Omental fat pad (tissue), 3 donors: ENCODE measurements at regions not wholly inside any gene's neighbourhood (a gene's known extent, or its start where the extent isn't known, plus 50 kb on each side); places are given as distances from the start of the nearest gene placed in this dataset. TPM values are rescaled to one million over a fixed set of nuclear protein-coding genes. Genes with fewer than 3 reads are reported as not detected.

Experiments used
- ATAC-seq: fragments of 150-250 bp; one replicate; pipeline ENCODE4 v1.9.1; 2016; ENCODE audit warnings: mild to moderate bottlenecking, moderate library complexity; ENCODE audit not compliant: low FRiP score
- DNase-seq: peaks from one replicate; pipeline ENCODE4 v3.0.0-alpha.2; 2019; ENCODE audit warnings: low spot score
- small RNA-seq: library from RNA; depleted of rRNA; stranded (forward); fragments of <200 nt; gene quantifications from one replicate; pipeline ENCODE3, GENCODE V24; 2016
- TF ChIP-seq, protein P1 (sequence below), 3 donors: fragments of 450-650 bp; IDR thresholded peaks; one replicate each; pipeline ENCODE4 v1.5.1; 2016 to 2017; ENCODE audit warnings: antibody characterized with exemption in 3 of 3, mild to moderate bottlenecking in 3 of 3, moderate library complexity in 2 of 3

DNA sequence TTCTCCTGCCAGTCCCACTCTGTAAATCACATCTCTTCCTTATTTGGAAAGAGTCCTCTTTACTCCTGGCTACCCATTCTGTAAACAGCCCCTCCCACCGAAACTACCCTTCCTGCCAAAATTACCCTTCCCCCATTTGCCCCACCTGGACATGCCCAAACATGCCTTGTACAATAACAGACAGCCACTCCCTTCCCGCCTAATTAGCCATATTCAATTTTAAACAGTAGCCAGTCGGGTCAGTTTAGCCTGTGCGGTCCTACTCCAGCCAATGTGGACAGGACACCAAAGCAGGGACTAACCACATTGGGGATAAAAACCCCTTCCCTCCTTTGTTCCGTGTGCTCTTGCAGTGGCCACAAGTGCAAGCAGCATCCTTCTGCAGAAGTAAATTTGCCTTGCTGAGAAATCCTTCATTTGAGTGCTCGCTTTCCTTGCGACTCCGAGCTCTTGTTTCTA, 56.3 kb upstream of the MAP10 start:
- DNase-seq (no peak), ATAC-seq (no peak)
- TF ChIP-seq, protein P1, sequence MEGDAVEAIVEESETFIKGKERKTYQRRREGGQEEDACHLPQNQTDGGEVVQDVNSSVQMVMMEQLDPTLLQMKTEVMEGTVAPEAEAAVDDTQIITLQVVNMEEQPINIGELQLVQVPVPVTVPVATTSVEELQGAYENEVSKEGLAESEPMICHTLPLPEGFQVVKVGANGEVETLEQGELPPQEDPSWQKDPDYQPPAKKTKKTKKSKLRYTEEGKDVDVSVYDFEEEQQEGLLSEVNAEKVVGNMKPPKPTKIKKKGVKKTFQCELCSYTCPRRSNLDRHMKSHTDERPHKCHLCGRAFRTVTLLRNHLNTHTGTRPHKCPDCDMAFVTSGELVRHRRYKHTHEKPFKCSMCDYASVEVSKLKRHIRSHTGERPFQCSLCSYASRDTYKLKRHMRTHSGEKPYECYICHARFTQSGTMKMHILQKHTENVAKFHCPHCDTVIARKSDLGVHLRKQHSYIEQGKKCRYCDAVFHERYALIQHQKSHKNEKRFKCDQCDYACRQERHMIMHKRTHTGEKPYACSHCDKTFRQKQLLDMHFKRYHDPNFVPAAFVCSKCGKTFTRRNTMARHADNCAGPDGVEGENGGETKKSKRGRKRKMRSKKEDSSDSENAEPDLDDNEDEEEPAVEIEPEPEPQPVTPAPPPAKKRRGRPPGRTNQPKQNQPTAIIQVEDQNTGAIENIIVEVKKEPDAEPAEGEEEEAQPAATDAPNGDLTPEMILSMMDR (IDR thresholded peaks at IDR 0.05): no peak

DNA sequence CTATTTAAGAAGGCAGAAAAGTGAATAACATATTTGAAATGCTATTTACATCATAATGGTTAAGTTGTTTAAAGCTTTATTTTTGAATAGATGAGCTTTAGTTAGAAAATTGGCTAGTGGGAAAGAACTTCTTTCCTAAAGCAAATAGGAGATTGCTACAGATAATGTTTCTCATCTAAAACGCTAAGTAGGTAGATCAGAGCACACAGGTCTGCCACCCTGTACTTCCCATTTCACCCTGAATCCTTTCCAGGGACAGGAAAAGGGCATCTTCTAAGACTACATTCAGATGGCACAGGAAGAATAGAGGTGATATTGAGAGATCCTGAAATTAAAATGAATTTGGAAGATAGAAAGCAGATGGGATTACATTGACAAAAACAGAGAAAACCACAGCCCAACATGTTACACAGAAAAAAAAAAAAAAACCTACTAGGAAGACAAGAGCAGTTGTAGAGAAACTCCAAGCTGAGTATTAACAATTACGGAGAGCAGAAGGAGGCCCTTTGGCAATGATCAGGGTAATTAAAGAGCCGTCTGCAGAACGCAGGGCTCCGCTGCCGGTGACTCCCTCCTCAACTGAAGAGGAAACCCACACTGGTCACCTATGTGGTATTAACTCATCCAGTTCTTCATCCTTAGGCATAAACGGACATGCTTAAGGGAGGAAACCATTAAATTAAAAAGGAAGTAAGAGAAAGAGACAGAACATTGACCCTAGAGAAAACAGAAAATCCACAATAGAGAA, 53.6 kb upstream of the MAP10 start:
- DNase-seq: no peak
- TF ChIP-seq, protein P1 (IDR thresholded peaks at IDR 0.05): no peak
- no peak for ATAC-seq

DNA sequence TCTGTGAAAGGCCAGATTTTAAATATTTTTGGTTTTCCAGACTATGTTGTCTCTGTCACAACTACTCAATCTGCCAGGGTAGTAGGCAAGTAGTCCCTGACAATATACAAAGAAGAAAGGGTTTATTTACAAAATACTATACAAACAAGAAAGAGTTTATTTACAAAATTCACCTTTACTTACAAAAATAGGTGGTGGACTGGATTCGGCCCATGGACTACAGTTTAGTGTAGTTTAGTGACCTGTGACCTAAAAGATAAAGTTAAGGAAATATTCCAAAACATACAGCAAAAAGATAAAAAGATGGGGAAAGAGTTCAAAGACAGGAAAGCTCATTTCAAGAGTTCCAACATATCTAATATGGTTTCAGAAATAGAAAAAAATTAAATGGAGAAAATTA, 52.9 kb upstream of the MAP10 start:
- TF ChIP-seq, protein P1 (IDR thresholded peaks at IDR 0.05): no peak
- DNase-seq (no peak), ATAC-seq (no peak)

DNA sequence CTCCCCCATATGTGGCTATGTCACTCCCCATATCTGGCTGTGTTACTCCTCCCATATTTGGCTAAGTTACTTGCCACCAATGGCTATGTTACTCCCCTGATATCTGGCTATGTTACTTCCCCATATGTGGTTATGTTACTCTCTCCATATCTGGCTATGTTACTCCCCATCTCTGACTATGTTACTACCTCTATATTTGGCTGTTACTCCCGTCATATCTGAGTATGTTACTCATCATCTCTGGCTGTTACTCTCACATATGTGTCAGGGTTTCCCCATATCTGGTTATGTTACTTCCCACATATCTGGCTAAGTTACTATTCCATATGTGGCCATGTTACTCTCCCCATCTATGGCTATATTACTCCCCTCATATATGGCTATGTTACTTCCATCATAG, 50.3 kb upstream of the MAP10 start:
- DNase-seq: no peak
- no peak for ATAC-seq
- TF ChIP-seq, protein P1 (IDR thresholded peaks at IDR 0.05): no peak

Small RNA genes in the stretch of these regions (small RNA-seq; reads per million reads assigned to genes)
- not detected for gene RNU6-1211P
